ENCODE measurements at regions not wholly inside any gene's neighbourhood (a gene's known extent, or its start where the extent isn't known, plus 50 kb on each side); places are given as distances from the start of the nearest gene placed in this dataset.

DNA sequence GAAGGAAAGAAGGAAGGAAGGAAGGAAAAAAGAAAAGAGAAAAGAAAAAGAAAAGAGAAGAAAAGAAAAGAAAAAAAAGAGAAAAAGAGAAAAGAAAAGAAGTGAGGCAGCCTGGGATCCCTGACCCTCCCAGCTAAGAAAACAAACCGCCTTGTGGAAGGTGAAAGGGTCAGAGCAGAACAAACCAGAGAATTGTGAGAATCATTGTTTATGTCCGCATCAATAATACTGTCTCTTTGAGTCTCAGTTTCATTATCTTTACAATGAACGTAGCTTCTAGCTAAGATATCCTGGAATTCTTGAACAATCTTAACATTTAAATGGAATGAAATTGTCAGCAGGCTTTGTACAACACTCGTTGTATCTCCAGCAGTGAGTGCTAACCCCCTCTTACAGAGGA, 66.4 kb upstream of the SERP2 start:
- Histone ChIP-seq H4K20me1 (ENCODE audit: insufficient read depth, low read length) (no peaks in the 10 kb centered on the region), H3K9me2 (ENCODE audit: insufficient read depth, low read length) (no peaks in the 10 kb centered on the region), H2AFZ (ENCODE audit: low read length) (no peak overlapping the region), H3K4me1 (ENCODE audit: insufficient read depth, low read length, poor library complexity, severe bottlenecking) (no peaks in the 10 kb centered on the region), H3K4me3 (ENCODE audit: low read depth, low read length, poor library complexity, severe bottlenecking) (no peak overlapping the region), H3K79me2 (ENCODE audit: insufficient read depth, low read depth, low read length) (no peaks in the 10 kb centered on the region), H3K27ac (ENCODE audit: low read depth, low read length, poor library complexity, severe bottlenecking) (no peak overlapping the region), H3K36me3 (ENCODE audit: insufficient read depth, low read length) (no peaks in the 10 kb centered on the region), H3K9me3 (ENCODE audit: low read length) (no peaks in the 10 kb centered on the region), H3K4me2 (ENCODE audit: low read length) (no peak overlapping the region)
- ChIA-PET POLR2A (no interaction called here), CTCF (ENCODE audit: unreplicated experiment) (no interaction called here)
- BruUV-seq (replicated peaks), result no TSS peak
- no peak for DNase-seq (ENCODE audit: low spot score)
- intact Hi-C loops (cut with micrococcal nuclease; ENCODE audit: unreplicated experiment), result no loop called here
- no peak for TF ChIP-seq EZH2phosphoT487 (IDR thresholded peaks at IDR 0.05; ENCODE audit: borderline replicate concordance, low read depth, low read length)

DNA sequence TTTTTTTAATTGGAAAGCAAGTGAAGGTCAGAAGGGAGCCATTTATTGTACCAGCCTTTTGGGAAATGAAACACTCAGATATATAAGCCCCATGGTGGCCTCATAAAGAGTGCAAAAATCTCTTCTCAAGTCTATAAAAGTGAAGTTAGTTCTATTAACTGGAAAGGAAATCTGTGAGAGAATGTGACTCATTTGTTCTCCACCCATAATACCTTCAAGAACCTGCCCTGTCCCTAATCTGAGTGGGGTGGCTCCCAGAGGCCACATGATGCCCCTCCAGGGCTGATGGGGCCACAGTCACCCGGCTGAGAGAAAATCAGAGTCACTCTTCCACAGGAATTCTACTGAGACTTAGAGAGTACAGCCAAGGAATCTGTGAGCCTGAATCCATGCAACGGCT, 65.8 kb upstream of the SERP2 start:
- no peak for DNase-seq (ENCODE audit: low spot score)
- POLR2A ChIA-PET, result no interaction called here
- Histone ChIP-seq H3K9me3 (ENCODE audit: low read length) (no peaks in the 10 kb centered on the region), H4K20me1 (ENCODE audit: insufficient read depth, low read length) (no peaks in the 10 kb centered on the region), H3K4me2 (ENCODE audit: low read length) (no peak overlapping the region), H3K27ac (ENCODE audit: low read depth, low read length, poor library complexity, severe bottlenecking) (no peak overlapping the region), H3K4me1 (ENCODE audit: insufficient read depth, low read length, poor library complexity, severe bottlenecking) (no peaks in the 10 kb centered on the region), H3K4me3 (ENCODE audit: low read depth, low read length, poor library complexity, severe bottlenecking) (no peak overlapping the region), H3K79me2 (ENCODE audit: insufficient read depth, low read depth, low read length) (no peaks in the 10 kb centered on the region), H3K9me2 (ENCODE audit: insufficient read depth, low read length) (no peaks in the 10 kb centered on the region), H3K36me3 (ENCODE audit: insufficient read depth, low read length) (no peaks in the 10 kb centered on the region), H2AFZ (ENCODE audit: low read length) (no peak overlapping the region)
- BruUV-seq (replicated peaks), result no TSS peak
- intact Hi-C loops (cut with micrococcal nuclease; ENCODE audit: unreplicated experiment), result no loop called here
- CTCF ChIA-PET (ENCODE audit: unreplicated experiment), result no interaction called here
- TF ChIP-seq EZH2phosphoT487 (IDR thresholded peaks at IDR 0.05; ENCODE audit: borderline replicate concordance, low read depth, low read length), result no peak
- TF ChIP-seq, protein P1, sequence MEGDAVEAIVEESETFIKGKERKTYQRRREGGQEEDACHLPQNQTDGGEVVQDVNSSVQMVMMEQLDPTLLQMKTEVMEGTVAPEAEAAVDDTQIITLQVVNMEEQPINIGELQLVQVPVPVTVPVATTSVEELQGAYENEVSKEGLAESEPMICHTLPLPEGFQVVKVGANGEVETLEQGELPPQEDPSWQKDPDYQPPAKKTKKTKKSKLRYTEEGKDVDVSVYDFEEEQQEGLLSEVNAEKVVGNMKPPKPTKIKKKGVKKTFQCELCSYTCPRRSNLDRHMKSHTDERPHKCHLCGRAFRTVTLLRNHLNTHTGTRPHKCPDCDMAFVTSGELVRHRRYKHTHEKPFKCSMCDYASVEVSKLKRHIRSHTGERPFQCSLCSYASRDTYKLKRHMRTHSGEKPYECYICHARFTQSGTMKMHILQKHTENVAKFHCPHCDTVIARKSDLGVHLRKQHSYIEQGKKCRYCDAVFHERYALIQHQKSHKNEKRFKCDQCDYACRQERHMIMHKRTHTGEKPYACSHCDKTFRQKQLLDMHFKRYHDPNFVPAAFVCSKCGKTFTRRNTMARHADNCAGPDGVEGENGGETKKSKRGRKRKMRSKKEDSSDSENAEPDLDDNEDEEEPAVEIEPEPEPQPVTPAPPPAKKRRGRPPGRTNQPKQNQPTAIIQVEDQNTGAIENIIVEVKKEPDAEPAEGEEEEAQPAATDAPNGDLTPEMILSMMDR (conservative IDR thresholded peaks at IDR 0.05; ENCODE audit: low read length), result no peak

DNA sequence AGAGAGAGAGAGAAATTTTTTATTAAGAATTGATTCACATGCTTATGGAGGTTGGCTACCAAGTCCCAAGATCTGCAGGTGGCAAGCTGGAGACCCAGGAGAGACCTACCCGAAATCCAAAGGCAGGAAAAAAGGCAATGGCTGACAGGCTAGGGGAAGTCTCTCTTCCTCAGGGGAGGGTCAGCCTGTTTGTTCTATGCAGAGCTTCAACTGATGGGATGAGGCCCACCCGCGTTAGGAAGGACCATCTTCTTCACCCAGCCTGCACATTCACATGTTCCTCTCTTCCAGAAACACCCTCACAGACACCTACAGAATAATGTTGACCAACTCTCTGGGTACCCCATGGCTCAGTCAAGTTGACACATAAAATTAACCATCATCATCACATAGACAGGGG, 65.3 kb upstream of the SERP2 start:
- BruUV-seq (replicated peaks), result no TSS peak
- H2AFZ ChIP-seq (ENCODE audit: low read length), result no peak overlapping the region
- ChIA-PET CTCF (ENCODE audit: unreplicated experiment) (no interaction called here), POLR2A (no interaction called here)
- intact Hi-C loops (cut with micrococcal nuclease; ENCODE audit: unreplicated experiment), result no loop called here
- H3K79me2 ChIP-seq (ENCODE audit: insufficient read depth, low read depth, low read length), result no peaks in the 10 kb centered on the region
- H3K4me1 ChIP-seq (ENCODE audit: insufficient read depth, low read length, poor library complexity, severe bottlenecking), result no peaks in the 10 kb centered on the region
- TF ChIP-seq, protein P1 (conservative IDR thresholded peaks at IDR 0.05; ENCODE audit: low read length), result no peak
- no peak for TF ChIP-seq EZH2phosphoT487 (IDR thresholded peaks at IDR 0.05; ENCODE audit: borderline replicate concordance, low read depth, low read length)
- H4K20me1 ChIP-seq (ENCODE audit: insufficient read depth, low read length), result no peaks in the 10 kb centered on the region
- H3K36me3 ChIP-seq (ENCODE audit: insufficient read depth, low read length), result no peaks in the 10 kb centered on the region
- no peak overlapping the region for H3K4me2 ChIP-seq (ENCODE audit: low read length)
- H3K27ac ChIP-seq (ENCODE audit: low read depth, low read length, poor library complexity, severe bottlenecking), result no peak overlapping the region
- no peak for DNase-seq (ENCODE audit: low spot score)
- H3K9me2 ChIP-seq (ENCODE audit: insufficient read depth, low read length), result no peaks in the 10 kb centered on the region
- no peak overlapping the region for H3K4me3 ChIP-seq (ENCODE audit: low read depth, low read length, poor library complexity, severe bottlenecking)
- H3K9me3 ChIP-seq (ENCODE audit: low read length), result no peaks in the 10 kb centered on the region

Measured in OCI-LY7 (cell line).